ENCODE measurements at regions not wholly inside any gene's neighbourhood (a gene's known extent, or its start where the extent isn't known, plus 50 kb on each side); places are given as distances from the start of the nearest gene placed in this dataset.
"Not testable (repeated sequence)": the region's sequence is repeated elsewhere in the genome, so short reads cannot be mapped to it uniquely, and the experiment has no call there.

DNA sequence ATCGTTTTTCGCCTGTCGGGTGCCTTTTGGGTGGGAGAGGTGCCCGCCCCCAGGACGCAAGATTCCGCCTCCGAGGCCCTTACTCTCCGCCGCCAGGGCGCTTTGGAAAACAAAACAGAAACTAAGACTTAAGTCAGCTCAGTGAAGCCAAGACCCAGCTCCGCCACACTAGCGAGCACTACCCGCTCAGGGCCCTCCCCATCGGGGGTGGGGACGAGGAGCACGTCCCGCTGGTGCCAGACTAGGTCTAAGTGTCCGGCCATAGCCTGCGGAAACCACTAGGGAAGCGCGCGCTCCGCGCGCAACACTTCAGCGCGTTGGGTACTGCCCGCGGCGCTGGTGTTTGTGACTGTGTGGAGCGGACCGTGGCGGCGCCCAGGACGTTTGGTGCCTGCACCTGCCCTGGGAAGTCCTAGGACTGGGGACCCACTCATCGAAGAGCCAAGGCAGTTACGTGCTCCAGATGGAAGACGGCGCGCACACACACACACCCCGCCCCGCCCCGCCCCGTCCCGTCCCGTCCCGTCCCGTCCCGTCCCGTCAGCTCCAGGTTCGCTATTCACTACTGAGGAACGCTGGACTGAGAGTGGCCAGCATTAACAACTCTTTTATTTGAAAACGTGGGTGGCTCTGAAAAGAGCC is 57.6 kb upstream of the BOLA1 start:
- TF ChIP-seq EZH2phosphoT487 (IDR thresholded peaks at IDR 0.05; ENCODE audit: low read length), result not testable (repeated sequence)
- TF ChIP-seq, protein P1, sequence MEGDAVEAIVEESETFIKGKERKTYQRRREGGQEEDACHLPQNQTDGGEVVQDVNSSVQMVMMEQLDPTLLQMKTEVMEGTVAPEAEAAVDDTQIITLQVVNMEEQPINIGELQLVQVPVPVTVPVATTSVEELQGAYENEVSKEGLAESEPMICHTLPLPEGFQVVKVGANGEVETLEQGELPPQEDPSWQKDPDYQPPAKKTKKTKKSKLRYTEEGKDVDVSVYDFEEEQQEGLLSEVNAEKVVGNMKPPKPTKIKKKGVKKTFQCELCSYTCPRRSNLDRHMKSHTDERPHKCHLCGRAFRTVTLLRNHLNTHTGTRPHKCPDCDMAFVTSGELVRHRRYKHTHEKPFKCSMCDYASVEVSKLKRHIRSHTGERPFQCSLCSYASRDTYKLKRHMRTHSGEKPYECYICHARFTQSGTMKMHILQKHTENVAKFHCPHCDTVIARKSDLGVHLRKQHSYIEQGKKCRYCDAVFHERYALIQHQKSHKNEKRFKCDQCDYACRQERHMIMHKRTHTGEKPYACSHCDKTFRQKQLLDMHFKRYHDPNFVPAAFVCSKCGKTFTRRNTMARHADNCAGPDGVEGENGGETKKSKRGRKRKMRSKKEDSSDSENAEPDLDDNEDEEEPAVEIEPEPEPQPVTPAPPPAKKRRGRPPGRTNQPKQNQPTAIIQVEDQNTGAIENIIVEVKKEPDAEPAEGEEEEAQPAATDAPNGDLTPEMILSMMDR (IDR thresholded peaks at IDR 0.05; ENCODE audit: low read length), result not testable (repeated sequence)

All from MM.1S (cell line).